Suprapubic skin (tissue), 4 donors: ENCODE measurements at regions not wholly inside any gene's neighbourhood (a gene's known extent, or its start where the extent isn't known, plus 50 kb on each side); places are given as distances from the start of the nearest gene placed in this dataset.

Experiments
- POLR2A ChIP-seq, 2 donors: fragments of 450-650 bp; IDR thresholded peaks; one replicate each; pipeline ENCODE4 v1.6.1; 2017; ENCODE audit warnings: antibody characterized with exemption in 2 of 2, mild to moderate bottlenecking in 2 of 2, moderate library complexity in 2 of 2
- POLR2AphosphoS5 ChIP-seq, 3 donors: sonication (generic); formaldehyde crosslinking; IDR thresholded peaks; one replicate each; pipeline ENCODE4 v1.6.1; 2017; ENCODE audit warnings: antibody characterized with exemption in 3 of 3
- TF ChIP-seq, protein P1 (sequence below), 2 donors: fragments of 200-600 bp in 1 of 2; fragments of 450-650 bp in 1 of 2; sonication (generic) in 1 of 2; IDR thresholded peaks; one replicate each; pipeline ENCODE4 v1.5.1; 2016 to 2019; ENCODE audit warnings: antibody characterized with exemption in 2 of 2, mild to moderate bottlenecking in 1 of 2, moderate library complexity in 1 of 2

GRCh38 chr3:197362081-197362480, 63.7 kb upstream of the DLG1 start:
- no peak for TF ChIP-seq POLR2AphosphoS5 (IDR thresholded peaks at IDR 0.05)
- TF ChIP-seq, protein P1, sequence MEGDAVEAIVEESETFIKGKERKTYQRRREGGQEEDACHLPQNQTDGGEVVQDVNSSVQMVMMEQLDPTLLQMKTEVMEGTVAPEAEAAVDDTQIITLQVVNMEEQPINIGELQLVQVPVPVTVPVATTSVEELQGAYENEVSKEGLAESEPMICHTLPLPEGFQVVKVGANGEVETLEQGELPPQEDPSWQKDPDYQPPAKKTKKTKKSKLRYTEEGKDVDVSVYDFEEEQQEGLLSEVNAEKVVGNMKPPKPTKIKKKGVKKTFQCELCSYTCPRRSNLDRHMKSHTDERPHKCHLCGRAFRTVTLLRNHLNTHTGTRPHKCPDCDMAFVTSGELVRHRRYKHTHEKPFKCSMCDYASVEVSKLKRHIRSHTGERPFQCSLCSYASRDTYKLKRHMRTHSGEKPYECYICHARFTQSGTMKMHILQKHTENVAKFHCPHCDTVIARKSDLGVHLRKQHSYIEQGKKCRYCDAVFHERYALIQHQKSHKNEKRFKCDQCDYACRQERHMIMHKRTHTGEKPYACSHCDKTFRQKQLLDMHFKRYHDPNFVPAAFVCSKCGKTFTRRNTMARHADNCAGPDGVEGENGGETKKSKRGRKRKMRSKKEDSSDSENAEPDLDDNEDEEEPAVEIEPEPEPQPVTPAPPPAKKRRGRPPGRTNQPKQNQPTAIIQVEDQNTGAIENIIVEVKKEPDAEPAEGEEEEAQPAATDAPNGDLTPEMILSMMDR (IDR thresholded peaks at IDR 0.05): no peak
- no peak for TF ChIP-seq POLR2A (IDR thresholded peaks at IDR 0.05)
